ENCODE measurements at regions not wholly inside any gene's neighbourhood (a gene's known extent, or its start where the extent isn't known, plus 50 kb on each side); places are given as distances from the start of the nearest gene placed in this dataset.

GRCh38 chr4:102153391-102153790 is 191.9 kb downstream of the SLC39A8 start:
- TF ChIP-seq ZNF384 (IDR thresholded peaks at IDR 0.05) (no peak), BHLHE40 (IDR thresholded peaks at IDR 0.05; ENCODE audit: borderline replicate concordance) (no peak), ELF4 (IDR thresholded peaks at IDR 0.05) (no peak), FOXK2 (IDR thresholded peaks at IDR 0.05) (no peak), TARDBP (IDR thresholded peaks at IDR 0.05) (no peak), SP1 (IDR thresholded peaks at IDR 0.05) (no peak), FOXM1 (IDR thresholded peaks at IDR 0.05; ENCODE audit: borderline replicate concordance) (no peak), LEF1 (IDR thresholded peaks at IDR 0.05; ENCODE audit: borderline replicate concordance) (no peak), HDGF (IDR thresholded peaks at IDR 0.05; ENCODE audit: borderline replicate concordance) (no peak), FOXA1 (IDR thresholded peaks at IDR 0.05) (no peak), CTBP1 (IDR thresholded peaks at IDR 0.05; ENCODE audit: borderline replicate concordance) (no peak)
- TF ChIP-seq, protein P1, sequence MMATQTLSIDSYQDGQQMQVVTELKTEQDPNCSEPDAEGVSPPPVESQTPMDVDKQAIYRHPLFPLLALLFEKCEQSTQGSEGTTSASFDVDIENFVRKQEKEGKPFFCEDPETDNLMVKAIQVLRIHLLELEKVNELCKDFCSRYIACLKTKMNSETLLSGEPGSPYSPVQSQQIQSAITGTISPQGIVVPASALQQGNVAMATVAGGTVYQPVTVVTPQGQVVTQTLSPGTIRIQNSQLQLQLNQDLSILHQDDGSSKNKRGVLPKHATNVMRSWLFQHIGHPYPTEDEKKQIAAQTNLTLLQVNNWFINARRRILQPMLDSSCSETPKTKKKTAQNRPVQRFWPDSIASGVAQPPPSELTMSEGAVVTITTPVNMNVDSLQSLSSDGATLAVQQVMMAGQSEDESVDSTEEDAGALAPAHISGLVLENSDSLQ (IDR thresholded peaks at IDR 0.05) = no peak

All from HEK293T (cell line).